NCI-H82 treated with DMSO at 0.1 percent for 48 hours (cell line): ENCODE measurements at regions not wholly inside any gene's neighbourhood (a gene's known extent, or its start where the extent isn't known, plus 50 kb on each side); places are given as distances from the start of the nearest gene placed in this dataset.
"Not testable (repeated sequence)": the region's sequence is repeated elsewhere in the genome, so short reads cannot be mapped to it uniquely, and the experiment has no call there.

Experiments
- DNase-seq: peaks from one replicate; lab custom pipeline; 2025; ENCODE audit not compliant: unreplicated experiment; lab: John Stamatoyannopoulos, UW

- no peak for DNase-seq
Observed at GRCh38 chr12:28023156-28023887, 50.8 kb upstream of the PTHLH start.

- DNase-seq, result no peak
Observed at GRCh38 chr12:28024231-28024995, 51.9 kb upstream of the PTHLH start.

GRCh38 chr12:28025821-28026505, 53.4 kb upstream of the PTHLH start:
- DNase-seq, result no peak

- DNase-seq, result no peak
Observed at GRCh38 chr12:28026701-28027100, 54.2 kb upstream of the PTHLH start.

- no peak for DNase-seq
Observed at GRCh38 chr12:28027328-28027727, 54.8 kb upstream of the PTHLH start.

GRCh38 chr12:28027947-28028724, 55.6 kb upstream of the PTHLH start:
- DNase-seq, result no peak

- DNase-seq, result no peak
Observed at GRCh38 chr12:28032811-28033537, 60.4 kb upstream of the PTHLH start.

GRCh38 chr12:28033538-28033915, 61.0 kb upstream of the PTHLH start:
- DNase-seq, result no peak

- DNase-seq, result no peak
Observed at GRCh38 chr12:28034271-28034670, 61.7 kb upstream of the PTHLH start.

GRCh38 chr12:28035500-28035899, 63.0 kb upstream of the PTHLH start:
- DNase-seq, result no peak

- DNase-seq, result no peak
Observed at GRCh38 chr12:28036940-28037339, 64.4 kb upstream of the PTHLH start.

- DNase-seq, result peak; percentile 45
Observed at GRCh38 chr12:28040246-28040645, 67.7 kb upstream of the PTHLH start.

GRCh38 chr12:28046600-28046999, 74.1 kb upstream of the PTHLH start:
- DNase-seq, result not testable (repeated sequence)

- DNase-seq, result no peak
Observed at GRCh38 chr12:28050606-28051005, 78.1 kb upstream of the PTHLH start.

- DNase-seq, result no peak
Observed at GRCh38 chr12:28051516-28052354, 79.2 kb upstream of the PTHLH start.

- no peak for DNase-seq
Observed at GRCh38 chr12:28053564-28053963, 81.0 kb upstream of the PTHLH start.

GRCh38 chr12:28054583-28054982, 82.0 kb upstream of the PTHLH start:
- DNase-seq, result no peak

GRCh38 chr12:28057856-28058615, 85.5 kb upstream of the PTHLH start:
- no peak for DNase-seq

GRCh38 chr12:28059220-28059619, 86.7 kb upstream of the PTHLH start:
- DNase-seq, result no peak
